AG09309 (cell line): ENCODE measurements at regions not wholly inside any gene's neighbourhood (a gene's known extent, or its start where the extent isn't known, plus 50 kb on each side); places are given as distances from the start of the nearest gene placed in this dataset.
"Not testable (repeated sequence)": the region's sequence is repeated elsewhere in the genome, so short reads cannot be mapped to it uniquely, and the experiment has no call there.

ENCODE experiments used
- DNase-seq: peaks from one replicate; pipeline ENCODE4 v3.0.0-alpha.2; 2010; ENCODE audit warnings: low read depth
- H3K4me3 ChIP-seq: 2 replicates; pipeline ENCODE4 v1.5.1; 2011; ENCODE audit warnings: mild to moderate bottlenecking, low read depth, low read length, moderate library complexity; ENCODE audit not compliant: control insufficient read depth
- CTCF ChIP-seq: IDR thresholded peaks from 2 replicates; pipeline ENCODE4 v1.5.1; 2011; ENCODE audit warnings: mild to moderate bottlenecking, low read depth, low read length, inconsistent platforms; ENCODE audit not compliant: insufficient read depth, control insufficient read depth; ENCODE audit errors: missing control alignments

- TF ChIP-seq CTCF = no peak
- no peak overlapping the region for H3K4me3 ChIP-seq
- DNase-seq = no peak
These were observed 129.4 kb upstream of the SHH start for GRCh38 chr7:155941688-155942087.

- no peak for TF ChIP-seq CTCF
- DNase-seq = no peak
- no peak overlapping the region for H3K4me3 ChIP-seq
These were observed 127.1 kb upstream of the SHH start for GRCh38 chr7:155939350-155939749.

GRCh38 chr7:155938129-155938528, 125.9 kb upstream of the SHH start:
- H3K4me3 ChIP-seq = no peak overlapping the region
- DNase-seq = no peak
- no peak for TF ChIP-seq CTCF

DNA sequence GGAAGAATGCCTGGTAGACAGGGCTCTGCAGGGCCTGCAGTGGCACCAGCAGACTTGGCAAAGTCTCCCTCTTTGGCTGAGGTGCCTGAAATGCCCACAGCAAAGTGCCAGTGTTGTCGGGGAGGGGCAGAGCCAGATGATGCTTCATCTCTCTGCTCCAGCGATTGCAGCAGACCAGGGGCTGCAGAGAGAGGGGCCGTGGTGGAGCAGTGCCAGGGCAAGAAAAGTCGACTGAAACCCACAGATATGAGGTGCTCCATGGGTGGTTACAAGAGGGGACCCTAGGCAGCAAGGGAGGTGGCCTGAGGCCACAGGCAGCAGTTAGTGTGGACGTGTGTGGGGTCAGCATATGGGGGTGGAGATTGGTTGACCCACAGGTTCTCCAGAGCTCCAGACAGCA, 123.5 kb upstream of the SHH start:
- TF ChIP-seq CTCF = no peak
- no peak overlapping the region for H3K4me3 ChIP-seq
- DNase-seq = no peak

DNA sequence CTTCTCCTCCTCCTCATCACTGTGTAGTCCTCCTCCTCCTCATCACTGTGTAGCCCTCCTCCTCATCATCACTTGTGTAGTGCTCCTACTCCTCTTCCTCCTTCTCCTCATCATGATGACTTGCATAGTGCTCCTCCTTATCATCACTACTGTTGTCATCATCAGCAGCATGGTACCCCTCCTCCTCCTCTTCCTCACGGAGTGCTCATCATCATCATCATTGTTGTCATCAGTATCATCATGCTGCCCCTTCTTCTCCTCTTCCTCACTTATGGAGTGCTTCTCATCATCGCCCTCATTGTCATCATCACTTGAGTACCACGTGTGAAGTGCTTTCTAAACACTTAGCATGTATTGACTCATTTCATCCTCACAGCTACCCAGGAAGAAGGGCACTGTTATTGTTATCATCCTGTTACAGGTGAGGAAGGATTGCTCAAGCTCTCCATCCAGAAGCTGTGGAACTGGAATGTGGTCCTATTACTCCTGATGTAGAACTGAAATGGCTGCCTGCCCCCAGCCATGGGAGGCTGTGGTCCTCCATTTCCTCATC, 122.8 kb upstream of the SHH start:
- no peak overlapping the region for H3K4me3 ChIP-seq
- DNase-seq = no peak
- no peak for TF ChIP-seq CTCF

DNA sequence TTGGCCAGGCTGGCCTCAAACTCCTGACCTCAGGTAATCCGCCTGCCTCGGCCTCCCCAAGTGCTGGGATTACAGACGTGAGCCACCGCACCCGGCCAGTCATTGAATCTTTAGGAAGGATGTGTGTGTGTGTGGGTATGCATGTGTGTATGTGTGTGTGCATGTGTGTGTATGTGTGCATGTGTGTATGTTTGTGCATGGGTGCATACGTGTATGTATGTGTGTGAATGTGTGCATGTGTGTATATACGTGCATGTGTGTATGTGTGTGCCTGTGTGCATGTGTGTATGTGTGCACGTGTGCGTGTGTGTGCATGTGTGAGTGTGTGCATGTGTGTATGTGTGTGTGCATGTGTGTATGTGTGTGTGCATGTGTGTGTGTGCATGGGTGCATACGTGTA, 120.1 kb upstream of the SHH start:
- not testable (repeated sequence) for H3K4me3 ChIP-seq, DNase-seq

DNA sequence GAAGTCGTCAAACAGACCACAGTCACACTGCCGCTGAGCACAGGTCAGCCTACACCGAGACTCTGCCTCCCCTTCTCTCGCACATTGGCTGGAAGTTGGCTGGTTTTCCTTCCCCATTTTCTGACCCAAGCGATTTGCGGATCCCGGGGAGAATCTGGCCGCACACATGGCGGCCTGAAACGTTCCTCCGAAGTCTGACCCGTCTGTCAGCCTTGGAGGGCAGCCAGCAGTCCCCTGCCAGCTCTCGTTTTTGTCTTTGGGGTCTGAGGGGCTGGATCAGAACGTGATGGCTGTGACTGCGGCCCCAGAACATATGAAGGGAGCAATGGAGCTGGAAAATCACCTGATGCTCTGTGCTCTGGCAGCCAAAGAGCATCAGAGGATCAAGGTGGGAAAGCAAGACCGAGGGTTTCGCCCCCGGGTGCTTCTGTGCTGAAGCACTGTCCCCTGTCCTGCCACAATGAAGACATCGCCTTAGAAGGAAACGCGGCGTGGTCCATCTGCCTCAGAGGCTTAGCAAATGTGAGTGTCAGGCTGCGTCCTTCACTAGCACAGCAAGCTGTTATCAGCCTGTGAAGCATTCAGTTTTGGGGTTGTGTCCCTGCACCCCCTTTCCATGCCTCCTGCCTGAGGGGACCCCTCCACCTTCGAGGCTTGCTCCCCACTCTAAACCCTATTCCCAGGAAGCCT, 119.3 kb upstream of the SHH start:
- no peak for DNase-seq
- TF ChIP-seq CTCF = no peak
- H3K4me3 ChIP-seq = no peak overlapping the region
